HG03135 (cell line): ENCODE measurements at regions not wholly inside any gene's neighbourhood (a gene's known extent, or its start where the extent isn't known, plus 50 kb on each side); places are given as distances from the start of the nearest gene placed in this dataset.
"Not testable (repeated sequence)": the region's sequence is repeated elsewhere in the genome, so short reads cannot be mapped to it uniquely, and the experiment has no call there.

Source experiments
- ATAC-seq: cut with Tn5 transposase; IDR thresholded peaks from one replicate; pipeline ENCODE4 v1.9.1; 2021; ENCODE audit warnings: mild to moderate bottlenecking, moderate library complexity; ENCODE audit not compliant: unreplicated experiment

- not testable (repeated sequence) for ATAC-seq
These were observed 145.1 kb upstream of the BCL6 start for GRCh38 chr3:187890405-187890752.

GRCh38 chr3:187896646-187897045 is 151.4 kb upstream of the BCL6 start:
- no peak for ATAC-seq

- no peak for ATAC-seq
These were observed 154.0 kb upstream of the BCL6 start for GRCh38 chr3:187899246-187899645.

- no peak for ATAC-seq
These were observed 155.9 kb upstream of the BCL6 start for GRCh38 chr3:187900993-187901755.

GRCh38 chr3:187902041-187902471 is 156.8 kb upstream of the BCL6 start:
- ATAC-seq, result no peak

GRCh38 chr3:187902936-187903335 is 157.7 kb upstream of the BCL6 start:
- ATAC-seq, result no peak

- no peak for ATAC-seq
These were observed 158.4 kb upstream of the BCL6 start for GRCh38 chr3:187903697-187904096.

GRCh38 chr3:187906416-187906815 is 161.1 kb upstream of the BCL6 start:
- no peak for ATAC-seq

GRCh38 chr3:187906920-187907319 is 161.7 kb upstream of the BCL6 start:
- no peak for ATAC-seq

GRCh38 chr3:187909866-187910265 is 164.6 kb upstream of the BCL6 start:
- ATAC-seq, result no peak

- ATAC-seq, result no peak
These were observed 166.7 kb upstream of the BCL6 start for GRCh38 chr3:187912007-187912406.

GRCh38 chr3:187913617-187914033 is 168.4 kb upstream of the BCL6 start:
- ATAC-seq, result no peak

GRCh38 chr3:187914231-187914630 is 169.0 kb upstream of the BCL6 start:
- no peak for ATAC-seq

GRCh38 chr3:187916072-187916471 is 170.8 kb upstream of the BCL6 start:
- ATAC-seq, result no peak

- ATAC-seq, result no peak
These were observed 172.9 kb upstream of the BCL6 start for GRCh38 chr3:187918081-187918644.

- peak; percentile 91 for ATAC-seq
These were observed 173.8 kb upstream of the BCL6 start for GRCh38 chr3:187919048-187919447.

GRCh38 chr3:187919544-187919943 is 174.3 kb upstream of the BCL6 start:
- ATAC-seq, result peak; percentile 43

GRCh38 chr3:187920030-187920429 is 174.8 kb upstream of the BCL6 start:
- peak; percentile 4 for ATAC-seq

- no peak for ATAC-seq
These were observed 175.6 kb upstream of the BCL6 start for GRCh38 chr3:187920913-187921312.

- no peak for ATAC-seq
These were observed 176.3 kb upstream of the BCL6 start for GRCh38 chr3:187921391-187922074.

GRCh38 chr3:187922704-187923416 is 177.6 kb upstream of the BCL6 start:
- ATAC-seq, result no peak
